ENCODE measurements at regions not wholly inside any gene's neighbourhood (a gene's known extent, or its start where the extent isn't known, plus 50 kb on each side); places are given as distances from the start of the nearest gene placed in this dataset.
"Not testable (repeated sequence)": the region's sequence is repeated elsewhere in the genome, so short reads cannot be mapped to it uniquely, and the experiment has no call there.

- no peak for DNase-seq (ENCODE audit: low spot score)
These were observed 292.4 kb upstream of the VWC2 start for GRCh38 chr7:49481075-49481474.

GRCh38 chr7:49483142-49483541, 290.3 kb upstream of the VWC2 start:
- DNase-seq (ENCODE audit: low spot score) = no peak

GRCh38 chr7:49486974-49487829, 286.2 kb upstream of the VWC2 start:
- DNase-seq (ENCODE audit: low spot score) = no peak

DNA sequence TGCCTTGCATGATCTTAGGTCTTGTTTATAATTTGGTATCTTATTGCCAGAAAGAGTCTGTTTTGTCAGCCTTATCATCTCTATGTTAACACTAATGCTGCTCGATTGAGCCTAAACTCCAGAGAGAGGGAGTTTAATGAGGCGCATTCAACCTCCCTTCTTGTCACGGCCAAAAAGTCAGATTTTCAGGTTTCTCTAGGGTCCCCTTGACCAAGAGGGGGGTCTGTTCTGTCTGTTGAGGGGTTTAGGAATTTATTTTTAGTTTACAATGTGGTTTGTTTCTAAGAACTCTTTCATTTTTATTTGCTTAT, 285.7 kb upstream of the VWC2 start:
- DNase-seq (ENCODE audit: low spot score) = no peak

- no peak for DNase-seq (ENCODE audit: low spot score)
These were observed 284.9 kb upstream of the VWC2 start for GRCh38 chr7:49488573-49488972.

DNA sequence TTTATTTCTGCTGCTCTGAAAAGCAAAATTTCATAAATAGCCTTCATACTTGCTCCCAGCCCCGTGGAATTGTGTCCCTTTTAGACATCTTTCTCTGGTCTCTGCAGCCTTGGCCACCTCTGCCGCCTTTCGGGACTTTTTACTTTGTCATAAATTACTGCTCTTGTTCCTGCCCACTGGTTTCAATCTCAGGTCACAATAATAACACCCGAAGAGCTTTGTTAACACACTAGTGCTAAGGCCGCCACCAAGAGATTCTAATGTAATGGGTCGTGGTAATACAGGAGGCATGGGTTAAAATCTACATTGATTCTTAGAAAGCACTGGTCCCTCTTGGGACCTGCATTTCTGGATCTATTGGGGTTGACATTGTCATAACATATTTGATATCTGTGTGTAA, 276.0 kb upstream of the VWC2 start:
- DNase-seq (ENCODE audit: low spot score) = no peak

DNA sequence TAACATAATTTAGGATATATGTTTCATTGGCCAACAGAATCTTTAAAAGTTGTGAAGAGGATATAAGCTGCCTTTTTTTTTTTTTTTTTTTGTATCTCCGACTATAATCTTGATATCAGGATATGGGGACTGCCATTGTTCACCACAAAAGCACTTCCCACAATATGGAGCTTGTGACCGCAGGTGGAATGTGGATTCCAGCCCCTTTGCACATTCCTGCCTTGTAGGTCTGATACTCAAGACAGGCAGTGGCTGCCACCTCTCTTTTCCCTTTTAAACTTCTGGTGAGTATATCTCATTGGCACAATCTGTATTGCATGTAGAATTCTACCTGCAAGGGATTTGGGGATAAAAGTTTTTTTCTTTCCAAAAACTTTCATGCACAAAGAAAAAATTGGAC, 272.7 kb upstream of the VWC2 start:
- DNase-seq (ENCODE audit: low spot score) = no peak

GRCh38 chr7:49507206-49507605, 266.2 kb upstream of the VWC2 start:
- not testable (repeated sequence) for DNase-seq (ENCODE audit: low spot score)

- DNase-seq (ENCODE audit: low spot score) = no peak
These were observed 259.5 kb upstream of the VWC2 start for GRCh38 chr7:49513911-49514310.

DNA sequence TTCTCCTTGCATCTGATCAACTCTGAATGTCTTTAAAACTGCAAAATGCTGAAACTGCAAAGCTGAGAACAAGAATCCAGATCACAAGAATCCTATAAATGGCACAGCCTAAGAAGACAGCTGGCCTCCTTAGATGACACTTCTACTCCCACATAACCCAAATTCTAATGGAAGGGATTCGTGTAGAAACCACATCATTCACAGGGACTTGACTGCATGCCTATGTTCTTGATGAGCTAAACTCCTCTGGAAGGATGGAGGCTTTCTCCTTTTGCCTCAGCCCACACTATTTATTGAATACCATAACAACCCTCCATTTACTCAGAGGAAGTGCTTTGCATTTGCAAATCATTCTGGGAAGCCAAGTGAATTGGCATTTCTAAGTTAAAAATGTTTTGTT, 252.5 kb upstream of the VWC2 start:
- DNase-seq (ENCODE audit: low spot score) = no peak

- no peak for DNase-seq (ENCODE audit: low spot score)
These were observed 251.3 kb upstream of the VWC2 start for GRCh38 chr7:49522111-49522510.

DNA sequence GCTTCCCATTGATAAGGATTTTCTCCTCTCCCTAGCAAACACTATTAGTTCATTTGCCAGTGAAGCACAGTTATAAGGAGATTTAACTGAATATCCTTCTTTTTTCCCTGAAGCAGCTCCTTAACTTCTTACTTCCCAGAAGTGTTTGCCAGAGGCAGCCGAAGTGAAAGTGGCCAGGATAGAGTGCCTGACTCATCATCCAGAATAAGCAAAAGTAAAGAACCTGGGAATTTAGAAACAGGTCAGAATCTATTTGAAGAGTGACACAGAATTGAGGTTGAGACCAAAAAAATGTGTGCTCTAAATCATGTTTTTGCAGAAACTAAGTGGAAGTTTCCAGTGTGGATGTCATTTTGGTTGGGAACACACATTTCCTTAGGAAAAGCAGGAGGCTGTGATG, 249.6 kb upstream of the VWC2 start:
- DNase-seq (ENCODE audit: low spot score) = no peak

GRCh38 chr7:49527182-49527581, 246.3 kb upstream of the VWC2 start:
- DNase-seq (ENCODE audit: low spot score) = no peak

DNA sequence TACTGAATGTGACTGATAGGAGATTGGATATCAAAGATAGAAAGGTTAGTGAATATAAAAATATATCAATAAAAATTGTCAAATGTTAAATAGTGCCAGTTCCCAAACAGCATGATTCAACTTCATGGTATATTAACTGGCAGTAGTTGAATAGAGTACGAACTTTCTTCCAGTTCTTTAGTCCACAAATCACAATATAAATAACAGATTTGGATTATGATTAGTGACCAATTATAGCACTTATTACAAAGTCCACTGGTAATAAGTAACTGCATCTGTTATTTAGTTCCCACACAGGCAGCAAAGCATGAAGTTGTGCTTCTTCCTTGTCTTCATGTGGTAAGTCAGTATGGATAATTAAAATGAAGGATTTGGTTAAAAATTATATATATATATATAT, 243.0 kb upstream of the VWC2 start:
- DNase-seq (ENCODE audit: low spot score) = no peak

- DNase-seq (ENCODE audit: low spot score) = no peak
These were observed 209.6 kb upstream of the VWC2 start for GRCh38 chr7:49563693-49564378.

- no peak for DNase-seq (ENCODE audit: low spot score)
These were observed 209.1 kb upstream of the VWC2 start for GRCh38 chr7:49564379-49564714.

DNA sequence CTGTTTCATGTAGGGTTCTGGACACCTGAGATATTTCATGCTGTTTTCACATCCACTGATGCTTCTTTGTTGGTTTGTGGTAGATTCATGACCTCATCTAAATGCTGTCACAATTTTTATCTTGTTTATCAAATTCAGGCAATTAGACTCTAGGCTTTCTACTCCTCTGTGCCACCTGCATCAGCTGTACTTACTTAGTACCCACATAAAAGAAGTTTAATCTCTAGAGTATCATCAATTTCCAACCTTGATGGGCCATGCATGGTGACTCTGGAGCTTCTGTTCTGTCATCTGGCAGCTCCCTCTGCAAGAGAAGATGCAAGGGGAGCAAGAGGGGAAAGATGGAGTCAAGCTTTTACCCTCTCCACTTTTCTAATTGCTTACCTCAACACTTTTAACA, 195.9 kb upstream of the VWC2 start:
- no peak for DNase-seq (ENCODE audit: low spot score)

DNA sequence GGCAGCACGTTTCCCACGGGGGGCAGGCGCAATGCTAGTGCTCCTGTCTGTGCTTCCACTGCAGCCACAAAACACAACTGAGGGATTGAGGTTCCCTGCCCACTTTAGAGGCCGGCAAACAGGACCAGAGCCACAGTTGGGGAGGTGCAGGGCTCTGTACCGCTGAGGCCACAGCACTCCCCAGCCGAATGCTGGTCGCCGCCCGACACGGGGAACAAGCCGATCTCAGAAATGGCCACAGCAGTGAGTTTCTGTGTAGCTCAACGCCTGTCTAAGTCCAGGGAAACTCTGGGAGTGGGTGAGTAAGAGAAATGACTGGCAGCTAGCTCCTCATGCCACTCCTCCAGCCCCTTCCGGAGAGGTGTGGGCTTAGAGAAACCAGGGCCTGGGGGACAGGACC, 194.0 kb upstream of the VWC2 start:
- DNase-seq (ENCODE audit: low spot score) = no peak

GRCh38 chr7:49580000-49580399, 193.4 kb upstream of the VWC2 start:
- no peak for DNase-seq (ENCODE audit: low spot score)

- no peak for DNase-seq (ENCODE audit: low spot score)
These were observed 192.7 kb upstream of the VWC2 start for GRCh38 chr7:49580761-49581160.

GRCh38 chr7:49583440-49583839, 190.0 kb upstream of the VWC2 start:
- DNase-seq (ENCODE audit: low spot score) = no peak

- no peak for DNase-seq (ENCODE audit: low spot score)
These were observed 176.5 kb upstream of the VWC2 start for GRCh38 chr7:49596701-49597491.

- DNase-seq (ENCODE audit: low spot score) = peak; percentile 4
These were observed 175.6 kb upstream of the VWC2 start for GRCh38 chr7:49597805-49598204.

Data from globus pallidus (tissue), 1 donor.